Trophoblast cell (in vitro differentiated cells and primary cell): ENCODE measurements at regions not wholly inside any gene's neighbourhood (a gene's known extent, or its start where the extent isn't known, plus 50 kb on each side); places are given as distances from the start of the nearest gene placed in this dataset.

Source experiments
- DNase-seq, 2 donors: peaks; one replicate each; pipeline ENCODE4 v3.0.0-alpha.2; 2016
- H2AFZ ChIP-seq: 2 replicates; pipeline ENCODE4 v1.6.1; 2013; ENCODE audit warnings: low read length, moderate library complexity, mild to moderate bottlenecking; ENCODE audit not compliant: insufficient read depth, poor library complexity
- H2AK5ac ChIP-seq: 2 replicates; pipeline ENCODE4 v1.6.1; 2013; ENCODE audit warnings: mild to moderate bottlenecking, low read length
- H2BK120ac ChIP-seq: 2 replicates; pipeline ENCODE4 v1.6.1; 2013; ENCODE audit warnings: low read length, mild to moderate bottlenecking, moderate library complexity; ENCODE audit not compliant: insufficient read depth, poor library complexity
- H2BK12ac ChIP-seq: 2 replicates; pipeline ENCODE4 v1.6.1; 2013; ENCODE audit warnings: mild to moderate bottlenecking, low read length, moderate library complexity
- H2BK5ac ChIP-seq: 2 replicates; pipeline ENCODE4 v1.6.1; 2013; ENCODE audit warnings: low read length, low read depth, moderate library complexity, mild to moderate bottlenecking; ENCODE audit not compliant: poor library complexity
- H3K14ac ChIP-seq: 2 replicates; pipeline ENCODE4 v1.6.1; 2013; ENCODE audit warnings: mild to moderate bottlenecking, low read length
- H3K18ac ChIP-seq: 2 replicates; pipeline ENCODE4 v1.6.1; 2013; ENCODE audit warnings: mild to moderate bottlenecking, low read length
- H3K23ac ChIP-seq: 2 replicates; pipeline ENCODE4 v1.6.1; 2013; ENCODE audit warnings: low read length
- H3K27ac ChIP-seq: 2 replicates; pipeline ENCODE4 v1.5.1; 2013; ENCODE audit warnings: low read depth, mild to moderate bottlenecking, inconsistent platforms, low read length, moderate library complexity
- H3K27me3 ChIP-seq: 2 replicates; pipeline ENCODE4 v1.6.1; 2013; ENCODE audit warnings: inconsistent platforms, mild to moderate bottlenecking, low read length, moderate library complexity; ENCODE audit not compliant: insufficient read depth
- H3K36me3 ChIP-seq, 2 experiments: 1 replicate in 1 of 2; 2 replicates in 1 of 2; pipeline ENCODE4 v1.6.1; 2013; ENCODE audit warnings: low read length in 2 of 2, mild to moderate bottlenecking in 2 of 2, moderate library complexity in 1 of 2; ENCODE audit not compliant: insufficient read depth in 2 of 2, control insufficient read depth in 1 of 2
- H3K4ac ChIP-seq: 2 replicates; pipeline ENCODE4 v1.6.1; 2013; ENCODE audit warnings: low read depth, mild to moderate bottlenecking, low read length, moderate library complexity
- H3K4me1 ChIP-seq, 2 experiments: 1 replicate in 1 of 2; 2 replicates in 1 of 2; pipeline ENCODE4 v1.6.1; 2013; ENCODE audit warnings: low read length in 2 of 2, mild to moderate bottlenecking in 2 of 2, moderate library complexity in 1 of 2; ENCODE audit not compliant: insufficient read depth in 2 of 2, control insufficient read depth in 1 of 2
- H3K4me2 ChIP-seq: 2 replicates; pipeline ENCODE4 v1.6.1; 2013; ENCODE audit warnings: inconsistent platforms, mild to moderate bottlenecking, low read length, moderate library complexity
- H3K4me3 ChIP-seq: 2 replicates; pipeline ENCODE4 v1.5.1; 2013; ENCODE audit warnings: mild to moderate bottlenecking, low read depth, low read length, inconsistent platforms
- H3K79me1 ChIP-seq: one replicate; pipeline ENCODE4 v1.6.1; 2013; ENCODE audit warnings: low read length
- H3K79me2 ChIP-seq: 2 replicates; pipeline ENCODE4 v1.6.1; 2013; ENCODE audit warnings: low read length, mild to moderate bottlenecking; ENCODE audit not compliant: control insufficient read depth, insufficient read depth, poor library complexity
- H3K9ac ChIP-seq: 2 replicates; pipeline ENCODE4 v1.6.1; 2013; ENCODE audit warnings: mild to moderate bottlenecking, low read length
- H3K9me3 ChIP-seq: 2 replicates; pipeline ENCODE4 v1.6.1; 2013; ENCODE audit warnings: low read depth, mild to moderate bottlenecking, control low read depth, inconsistent platforms, low read length; ENCODE audit not compliant: insufficient read depth
- H4K12ac ChIP-seq: 2 replicates; pipeline ENCODE4 v1.6.1; 2013; ENCODE audit warnings: low read depth, mild to moderate bottlenecking, low read length, moderate library complexity
- H4K8ac ChIP-seq: 2 replicates; pipeline ENCODE4 v1.6.1; 2013; ENCODE audit warnings: low read depth, mild to moderate bottlenecking, low read length, moderate library complexity
- H4K91ac ChIP-seq: one replicate; pipeline ENCODE4 v1.6.1; 2013; ENCODE audit warnings: low read depth, mild to moderate bottlenecking, low read length, moderate library complexity
- WGBS: extraction: QIAGEN DNeasy Blood & Tissue Kit; methylation state at CpG from one replicate; pipeline ENCODE4 v1.1.7; 2013; ENCODE audit warnings: missing lambda C conversion rate; ENCODE audit not compliant: insufficient read length, insufficient coverage; ENCODE audit errors: extremely low coverage; 5-methylcytosine and 5-hydroxymethylcytosine counted together

GRCh38 chr5:174275959-174276358, 230.5 kb downstream of the NSG2 start:
- Histone ChIP-seq H2BK120ac (no peak overlapping the region), H4K8ac (no peak overlapping the region), H3K4me2 (no peak overlapping the region), H2BK12ac (no peak overlapping the region), H3K18ac (no peak overlapping the region), H3K23ac (no peak overlapping the region), H4K91ac (no peak overlapping the region), H3K4ac (no peak overlapping the region), H2AK5ac (no peak overlapping the region), H3K4me3 (no peak overlapping the region), H2BK5ac (no peak overlapping the region), H3K9me3 (peaks cover 3% of the 10 kb centered on the region), H3K79me1 (no peaks in the 10 kb centered on the region), H3K14ac (no peak overlapping the region), H4K12ac (no peak overlapping the region), H3K36me3 (no peaks in the 10 kb centered on the region), H3K4me1 (no peaks in the 10 kb centered on the region), H3K27ac (no peak overlapping the region), H3K79me2 (no peaks in the 10 kb centered on the region), H3K27me3 (no peaks in the 10 kb centered on the region), H2AFZ (no peak overlapping the region), H3K9ac (no peak overlapping the region)
- no CpG with 5 or more reads among the region's 2 CpGs for WGBS
- no peak for DNase-seq

DNA sequence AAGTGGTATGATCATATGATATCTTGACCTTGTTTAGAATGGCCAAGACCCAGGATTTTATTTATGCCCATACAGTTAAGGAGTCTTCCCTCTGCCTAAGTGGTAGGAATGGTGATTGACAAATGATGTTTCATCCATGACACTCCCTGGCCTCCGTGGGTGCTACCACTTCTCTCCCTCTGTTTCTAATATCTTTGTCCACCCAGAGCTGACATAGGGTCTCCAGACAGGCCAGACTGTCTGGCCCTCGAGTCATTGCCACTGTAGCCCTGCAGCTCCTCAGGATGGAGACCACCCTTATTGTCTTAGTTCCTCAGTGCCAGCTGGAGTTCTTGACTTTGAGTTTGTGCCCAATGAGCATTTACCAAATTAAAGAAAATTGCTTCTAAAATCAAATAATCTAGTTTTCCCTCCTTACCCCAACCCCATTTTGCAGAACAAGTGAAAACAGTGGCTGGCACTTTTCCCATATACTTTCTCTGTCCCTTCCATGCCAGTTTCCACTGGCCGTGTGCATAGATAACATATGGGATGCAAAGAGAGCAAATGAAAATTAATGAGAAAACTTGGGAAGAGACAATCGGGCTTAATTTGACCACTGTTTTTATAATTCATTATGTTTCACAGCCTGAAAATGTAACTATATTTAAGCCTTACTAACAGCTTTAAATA, 235.7 kb downstream of the NSG2 start:
- Histone ChIP-seq H3K27ac (no peak overlapping the region), H3K4me2 (no peak overlapping the region), H3K4ac (no peak overlapping the region), H3K36me3 (no peaks in the 10 kb centered on the region), H3K4me3 (no peak overlapping the region), H3K18ac (no peak overlapping the region), H2BK120ac (no peak overlapping the region), H3K79me2 (no peaks in the 10 kb centered on the region), H2BK12ac (no peak overlapping the region), H3K23ac (no peak overlapping the region), H2AFZ (no peak overlapping the region), H3K9me3 (peaks cover 3% of the 10 kb centered on the region), H4K8ac (no peak overlapping the region), H3K9ac (no peak overlapping the region), H3K27me3 (no peaks in the 10 kb centered on the region), H2AK5ac (no peak overlapping the region), H4K91ac (no peak overlapping the region), H3K14ac (no peak overlapping the region), H2BK5ac (no peak overlapping the region), H3K79me1 (no peaks in the 10 kb centered on the region), H4K12ac (no peak overlapping the region), H3K4me1 (no peaks in the 10 kb centered on the region)
- no peak for DNase-seq
- no CpG with 5 or more reads among the region's 4 CpGs for WGBS

- Histone ChIP-seq H2BK5ac (no peak overlapping the region), H3K79me2 (no peaks in the 10 kb centered on the region), H3K79me1 (no peaks in the 10 kb centered on the region), H3K36me3 (no peaks in the 10 kb centered on the region), H3K27ac (no peak overlapping the region), H4K12ac (no peak overlapping the region), H3K4me1 (no peaks in the 10 kb centered on the region), H3K9ac (no peak overlapping the region), H2AFZ (no peak overlapping the region), H4K8ac (no peak overlapping the region), H3K4me3 (no peak overlapping the region), H3K23ac (no peak overlapping the region), H4K91ac (no peak overlapping the region), H3K14ac (no peak overlapping the region), H2AK5ac (no peak overlapping the region), H2BK12ac (no peak overlapping the region), H3K4ac (no peak overlapping the region), H2BK120ac (no peak overlapping the region), H3K18ac (no peak overlapping the region), H3K4me2 (no peak overlapping the region), H3K9me3 (peaks cover 1% of the 10 kb centered on the region), H3K27me3 (no peaks in the 10 kb centered on the region)
- no peak for DNase-seq
- WGBS: 100% methylated on average over 1 of the region's 5 CpGs
Observed at GRCh38 chr5:174281855-174282254, 236.3 kb downstream of the NSG2 start.

GRCh38 chr5:174282391-174282790, 236.9 kb downstream of the NSG2 start:
- H3K4me2 ChIP-seq: no peak overlapping the region
- no peaks in the 10 kb centered on the region for H3K27me3 ChIP-seq

More at GRCh38 chr5:174282391-174282790, 236.9 kb downstream of the NSG2 start:
- Histone ChIP-seq H3K36me3 (no peaks in the 10 kb centered on the region), H4K12ac (no peak overlapping the region), H3K27ac (no peak overlapping the region), H3K4me3 (no peak overlapping the region), H2AFZ (no peak overlapping the region), H3K4ac (no peak overlapping the region), H2BK12ac (no peak overlapping the region), H3K14ac (no peak overlapping the region), H4K91ac (no peak overlapping the region), H2AK5ac (no peak overlapping the region), H2BK120ac (no peak overlapping the region), H2BK5ac (no peak overlapping the region), H3K79me1 (no peaks in the 10 kb centered on the region), H3K4me1 (no peaks in the 10 kb centered on the region), H3K9me3 (peaks cover 1% of the 10 kb centered on the region), H3K18ac (no peak overlapping the region), H3K79me2 (no peaks in the 10 kb centered on the region), H3K23ac (no peak overlapping the region), H4K8ac (no peak overlapping the region), H3K9ac (no peak overlapping the region)
- no CpG with 5 or more reads among the region's 5 CpGs for WGBS
- no peak for DNase-seq
